ENCODE measurements at regions not wholly inside any gene's neighbourhood (a gene's known extent, or its start where the extent isn't known, plus 50 kb on each side); places are given as distances from the start of the nearest gene placed in this dataset.
A peak's percentile ranks its signal among the peaks of the same experiment; 100 is the strongest.

DNA sequence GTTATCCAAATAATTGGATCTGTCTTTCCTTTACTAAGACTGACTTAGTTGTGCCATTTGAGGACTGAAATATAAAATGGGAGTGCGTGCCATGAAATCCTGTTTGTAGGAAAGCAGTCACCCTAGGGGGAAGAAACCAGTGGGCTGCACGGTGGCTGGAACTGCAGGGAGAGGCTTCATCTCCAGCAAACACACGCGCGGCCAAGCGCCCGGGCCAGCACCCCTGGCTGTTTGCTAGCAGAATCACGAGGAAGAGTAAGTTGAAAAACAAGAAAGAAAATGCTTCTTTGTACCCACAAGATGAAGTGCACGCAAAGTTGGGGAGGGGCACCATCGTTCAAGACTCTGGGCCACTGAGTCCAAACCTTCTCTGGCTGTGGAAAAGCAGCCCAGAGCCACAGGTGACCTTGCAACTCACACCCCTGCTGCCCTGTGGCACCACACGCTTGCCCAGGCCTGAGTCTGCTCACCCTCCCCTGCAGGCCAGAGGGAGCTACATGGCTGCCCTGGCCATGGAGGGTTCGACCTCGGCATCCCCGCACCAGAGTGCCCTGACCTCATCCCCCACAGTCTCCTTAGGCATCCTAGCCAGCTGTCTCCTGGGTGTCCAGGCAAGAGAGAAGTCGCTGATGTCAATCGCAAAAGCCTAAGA, 55.2 kb downstream of the IRX2 start:
- DNase-seq (ENCODE audit: low read depth) = no peak

DNA sequence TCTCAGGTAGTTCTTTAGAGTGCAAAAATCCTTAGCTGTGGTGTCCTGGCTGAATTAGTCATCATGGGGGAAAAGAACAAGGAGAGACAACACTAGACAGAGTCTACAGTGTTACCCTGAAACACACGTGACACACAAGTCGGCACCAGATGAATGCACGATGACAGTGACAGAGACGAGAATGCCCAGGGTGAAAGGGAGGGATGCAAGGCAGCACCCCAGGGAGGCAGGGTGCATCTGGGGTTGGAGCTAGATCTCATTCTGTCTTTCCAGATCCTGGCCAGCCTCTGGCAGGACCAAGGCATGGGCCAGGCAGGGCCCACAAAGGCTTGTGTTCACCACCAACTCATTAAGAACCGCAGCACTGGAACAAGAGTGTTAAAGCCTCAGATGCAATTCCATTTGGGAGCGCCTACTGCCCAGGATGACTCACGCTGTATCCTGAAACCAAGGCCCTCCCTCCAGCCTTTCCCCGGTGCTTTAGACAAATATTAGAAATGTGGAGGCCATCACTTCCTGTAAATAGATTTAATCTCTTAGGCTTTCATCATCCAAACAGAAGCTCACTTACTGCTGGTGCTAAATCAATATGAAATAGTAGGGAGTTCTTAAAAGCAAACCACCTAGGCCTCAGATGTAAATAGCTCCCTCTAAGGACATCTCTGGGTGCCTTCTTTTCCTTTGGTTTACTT, 56.1 kb downstream of the IRX2 start:
- peak; percentile 6 for DNase-seq (ENCODE audit: low read depth)

GRCh38 chr5:2691530-2691929, 59.9 kb downstream of the IRX2 start:
- DNase-seq (ENCODE audit: low read depth) = no peak

- no peak for DNase-seq (ENCODE audit: low read depth)
These were observed 61.2 kb downstream of the IRX2 start for GRCh38 chr5:2690293-2690692.

DNA sequence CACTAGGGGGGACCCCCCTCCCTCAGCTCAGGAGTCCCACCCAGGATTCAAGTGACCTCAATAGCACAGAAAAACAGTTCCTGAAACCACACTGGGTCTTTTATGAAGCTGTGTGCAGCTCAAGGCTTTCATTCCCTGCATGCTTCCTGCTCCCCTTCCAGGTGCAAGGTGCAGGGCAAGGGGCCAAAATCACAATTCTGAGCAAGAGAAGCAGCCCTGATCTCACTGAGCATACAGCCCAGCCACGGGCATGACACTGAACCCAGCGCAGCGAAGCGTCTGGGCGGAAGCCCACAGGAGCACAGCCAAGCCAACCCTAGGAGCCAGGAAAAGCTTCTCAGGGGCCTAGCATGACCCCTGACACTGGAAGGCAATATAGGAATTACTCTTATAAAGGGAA, 62.9 kb downstream of the IRX2 start:
- no peak for DNase-seq (ENCODE audit: low read depth)

DNA sequence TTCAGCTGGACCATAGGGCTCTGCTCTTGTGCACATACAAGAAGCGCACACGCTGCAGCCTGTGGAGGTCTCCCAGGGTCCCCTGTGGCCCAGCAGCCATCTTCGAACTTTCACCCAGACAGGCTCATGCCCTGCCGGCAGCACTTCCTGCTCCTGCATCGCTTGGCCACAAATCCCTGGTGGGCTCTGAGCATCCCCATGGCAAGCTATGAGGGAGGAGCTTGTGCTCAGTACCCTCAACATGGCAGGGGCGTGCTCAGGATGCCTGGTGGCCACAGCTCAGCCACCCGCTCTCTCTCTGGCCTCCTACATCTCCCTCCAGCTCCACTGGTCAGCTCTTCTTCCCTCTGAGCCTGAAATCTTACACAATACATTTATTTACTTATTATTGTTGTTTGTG, 63.7 kb downstream of the IRX2 start:
- no peak for DNase-seq (ENCODE audit: low read depth)

GRCh38 chr5:2686321-2687124, 65.0 kb downstream of the IRX2 start:
- no peak for DNase-seq (ENCODE audit: low read depth)

DNA sequence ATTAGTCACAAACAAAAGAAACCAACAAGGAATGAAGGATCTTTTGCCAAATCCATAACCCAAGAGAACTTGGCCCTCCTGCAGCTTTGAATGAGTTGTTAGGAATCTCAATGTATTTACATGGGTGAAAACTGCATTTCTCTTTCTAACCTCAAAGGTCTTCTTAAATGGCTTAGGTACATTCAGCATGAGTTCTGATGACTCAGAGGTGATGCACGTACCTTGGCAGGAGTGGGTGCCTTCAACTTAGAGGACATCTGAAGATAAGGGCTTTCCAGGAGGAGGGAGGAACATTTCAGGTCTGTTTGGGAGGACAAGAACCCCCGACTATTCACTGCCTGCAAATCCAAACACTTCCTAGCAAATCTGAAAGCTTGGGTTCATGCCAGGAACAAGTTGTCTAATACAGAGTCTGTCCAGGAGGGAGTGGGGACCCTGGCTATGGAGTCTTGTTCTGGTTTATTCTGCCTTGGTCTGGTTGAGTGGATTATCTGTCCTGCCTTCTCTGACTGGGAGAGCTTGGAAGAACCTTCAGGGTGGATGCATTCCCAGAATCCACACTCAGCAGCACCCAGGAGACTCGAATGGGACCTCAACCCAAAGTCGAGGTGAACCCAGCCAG, 65.7 kb downstream of the IRX2 start:
- DNase-seq (ENCODE audit: low read depth) = no peak

DNA sequence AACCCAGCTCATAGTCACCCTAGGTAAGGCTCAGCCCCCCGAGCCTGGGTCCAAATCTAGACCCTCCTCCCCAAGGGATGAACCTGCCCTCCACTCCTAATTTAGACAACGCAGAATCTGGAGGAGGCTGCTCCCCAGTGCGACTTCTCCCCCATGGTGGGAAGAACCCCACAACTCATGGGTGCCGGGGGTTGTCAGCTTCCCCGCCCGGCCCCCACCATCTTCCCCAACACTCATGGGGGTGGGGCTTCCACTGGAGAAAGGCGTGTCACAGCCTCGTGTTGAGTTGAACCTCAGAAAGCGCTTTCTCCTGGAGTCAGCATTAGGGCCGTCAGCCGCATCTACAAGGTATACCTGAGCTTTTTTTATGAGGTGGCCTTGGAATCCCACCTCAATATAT, 66.9 kb downstream of the IRX2 start:
- DNase-seq (ENCODE audit: low read depth) = no peak

DNA sequence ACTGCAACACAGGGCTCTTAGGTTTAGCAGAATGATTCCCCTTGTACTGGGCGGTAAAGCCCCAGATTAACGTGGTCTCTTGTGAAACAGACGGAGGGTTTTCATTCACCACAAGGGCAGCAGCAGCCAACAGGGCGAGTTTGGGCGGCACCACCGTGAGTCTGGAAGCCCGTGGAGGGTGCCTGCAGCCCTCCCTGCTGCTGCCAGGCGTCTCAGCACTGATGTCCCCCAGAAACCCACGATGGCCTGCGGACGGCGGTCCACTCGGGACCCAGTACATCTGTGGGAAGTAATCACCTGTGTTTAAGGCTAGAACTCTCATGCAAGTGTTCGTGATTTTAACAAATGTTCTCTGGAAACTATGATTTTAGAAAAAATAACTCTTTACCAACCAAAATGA, 67.8 kb downstream of the IRX2 start:
- no peak for DNase-seq (ENCODE audit: low read depth)

DNA sequence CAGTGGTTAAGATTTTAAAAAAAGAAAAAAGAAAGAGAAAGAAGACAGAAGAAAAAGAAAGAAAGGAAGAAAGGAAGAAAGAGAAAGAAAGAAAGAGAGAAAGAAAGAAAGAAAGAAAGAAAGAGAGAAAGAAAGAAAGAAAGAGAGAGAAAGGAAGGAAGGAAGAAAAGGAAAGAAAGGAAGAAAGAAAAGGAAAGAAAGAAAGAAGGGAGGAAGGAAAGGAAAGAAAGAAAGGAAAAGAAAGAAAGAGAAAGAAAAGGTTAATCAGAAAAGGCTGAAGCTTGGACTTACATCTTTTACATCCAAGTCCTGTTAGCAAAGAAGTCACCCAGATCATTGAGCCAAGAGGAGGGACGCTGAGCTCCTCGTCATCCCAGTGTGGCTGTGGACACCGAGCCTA, 70.0 kb downstream of the IRX2 start:
- DNase-seq (ENCODE audit: low read depth) = no peak

- no peak for DNase-seq (ENCODE audit: low read depth)
These were observed 70.5 kb downstream of the IRX2 start for GRCh38 chr5:2680979-2681378.

DNA sequence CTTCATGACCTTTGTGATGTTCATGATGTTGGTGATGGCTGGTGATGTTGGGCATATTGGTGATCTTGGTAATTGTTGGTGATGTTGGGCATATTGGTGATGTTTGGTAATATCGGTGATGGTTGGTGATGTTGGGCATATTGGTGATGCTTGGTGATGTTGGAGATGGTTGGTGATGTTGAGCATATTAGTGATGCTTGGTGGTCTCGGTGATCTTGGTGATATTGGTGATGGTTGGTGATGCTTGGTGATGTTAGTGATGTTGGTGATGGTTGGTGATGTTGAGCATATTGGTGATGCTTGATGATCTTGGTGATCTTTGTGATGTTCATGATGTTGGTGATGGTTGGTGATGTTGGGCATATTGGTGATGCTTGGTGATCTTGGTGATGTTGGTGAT, 73.8 kb downstream of the IRX2 start:
- DNase-seq (ENCODE audit: low read depth) = no peak

GRCh38 chr5:2675548-2675947, 75.9 kb downstream of the IRX2 start:
- no peak for DNase-seq (ENCODE audit: low read depth)

- no peak for DNase-seq (ENCODE audit: low read depth)
These were observed 77.0 kb downstream of the IRX2 start for GRCh38 chr5:2674456-2674855.

- DNase-seq (ENCODE audit: low read depth) = no peak
These were observed 80.5 kb downstream of the IRX2 start for GRCh38 chr5:2670940-2671339.

DNA sequence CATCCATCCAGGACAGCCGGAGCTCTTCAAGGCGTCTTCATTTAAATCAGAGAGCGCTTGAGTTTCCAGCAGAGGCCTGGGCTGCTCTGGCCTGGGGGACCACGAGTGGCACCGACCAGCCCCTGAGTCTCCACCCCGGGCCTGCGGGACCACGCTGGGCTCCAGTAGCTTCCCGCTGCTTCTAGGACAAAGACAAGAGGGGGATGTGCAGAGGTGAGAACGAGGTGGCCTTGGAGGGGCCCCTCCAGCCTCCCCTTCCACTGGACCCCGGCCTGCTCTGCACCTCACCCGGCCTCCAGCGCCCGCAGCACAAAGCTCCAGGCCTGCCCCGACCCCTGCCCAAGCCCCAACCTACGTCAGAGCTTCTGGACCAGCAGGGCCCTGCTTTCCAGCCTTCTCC, 81.6 kb downstream of the IRX2 start:
- no peak for DNase-seq (ENCODE audit: low read depth)

DNA sequence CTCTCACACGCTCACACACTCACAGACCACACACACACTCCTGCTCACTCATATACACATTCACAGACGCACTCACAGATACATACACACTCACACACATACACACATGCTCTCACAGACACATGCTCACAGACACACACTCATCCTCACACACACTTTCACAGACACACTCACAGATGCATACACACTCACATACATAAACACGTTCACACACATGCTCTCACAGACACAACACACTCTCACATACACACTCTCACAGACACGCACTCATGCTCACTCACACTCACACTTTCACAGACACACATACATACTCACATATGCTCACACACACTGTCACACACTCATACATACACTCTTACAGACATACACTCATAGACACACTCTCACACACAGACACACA, 82.2 kb downstream of the IRX2 start:
- DNase-seq (ENCODE audit: low read depth) = no peak

- no peak for DNase-seq (ENCODE audit: low read depth)
These were observed 85.4 kb downstream of the IRX2 start for GRCh38 chr5:2666081-2666480.

GRCh38 chr5:2663489-2663888, 88.0 kb downstream of the IRX2 start:
- no peak for DNase-seq (ENCODE audit: low read depth)

DNA sequence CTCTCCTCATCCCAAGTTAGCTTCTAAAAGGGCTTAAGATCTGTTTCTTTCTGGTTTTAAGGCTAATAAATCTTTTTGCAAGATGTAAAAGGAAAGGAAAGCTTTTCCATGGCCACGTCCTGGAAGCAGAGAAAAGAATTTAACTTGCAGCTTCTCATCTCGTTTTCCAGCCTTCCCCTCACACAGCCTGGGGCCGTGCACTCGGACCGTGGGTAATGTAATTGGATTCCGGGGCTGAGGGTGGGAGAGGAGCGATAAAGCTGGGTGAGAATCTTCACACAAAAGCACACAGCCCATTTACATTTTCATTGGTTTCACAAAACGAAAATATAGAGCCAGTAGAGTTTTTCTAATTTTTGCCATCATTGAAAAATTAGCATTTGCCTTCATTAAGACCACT, 91.2 kb downstream of the IRX2 start:
- no peak for DNase-seq (ENCODE audit: low read depth)

DNA sequence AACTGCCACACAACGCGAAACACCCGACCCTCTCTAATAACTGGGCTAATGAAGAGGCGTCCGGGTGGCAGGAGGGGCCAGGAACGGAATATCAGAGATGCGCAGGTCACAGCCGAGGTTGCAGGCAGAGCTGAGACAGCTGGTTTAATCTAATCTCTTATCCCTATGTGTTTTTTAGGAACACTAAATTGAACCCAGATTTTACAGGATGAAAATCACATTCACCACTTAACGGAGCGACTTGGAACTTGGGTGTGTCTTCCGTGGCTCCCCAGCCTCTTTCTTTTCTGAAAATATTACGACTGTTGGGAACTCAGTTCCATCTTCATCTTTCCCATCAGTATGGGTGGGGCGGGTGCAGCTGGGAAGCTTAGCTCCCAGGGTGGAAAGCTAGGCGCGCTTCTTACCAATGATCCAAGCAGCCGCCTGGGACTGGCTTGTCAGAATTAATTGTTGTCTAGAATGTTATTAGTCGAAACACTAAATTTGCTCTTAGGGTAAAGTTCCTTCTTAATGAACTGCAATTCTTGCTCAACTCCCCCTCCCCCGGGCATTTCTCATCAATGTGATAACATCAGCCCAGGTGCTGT, 92.5 kb downstream of the IRX2 start:
- no peak for DNase-seq (ENCODE audit: low read depth)

All from myocyte (in vitro differentiated cells).